OCI-LY3 (cell line): ENCODE measurements at regions not wholly inside any gene's neighbourhood (a gene's known extent, or its start where the extent isn't known, plus 50 kb on each side); places are given as distances from the start of the nearest gene placed in this dataset.

Source experiments
- CTCF ChIP-seq: fragments of 200-600, 300-600 bp; sonication (generic); IDR thresholded peaks from 2 replicates; pipeline ENCODE4 v1.5.1; 2014; ENCODE audit warnings: antibody characterized with exemption, low read length, low read depth
- EZH2phosphoT487 ChIP-seq: fragments of 200-600 bp; shearing (Covaris generic); IDR thresholded peaks from 2 replicates; pipeline ENCODE4 v1.6.1; 2018; ENCODE audit warnings: antibody characterized with exemption, mixed run types, low read depth

GRCh38 chr1:79398501-79398900 is 392.0 kb upstream of the ADGRL4 start:
- TF ChIP-seq CTCF, result no peak
- TF ChIP-seq EZH2phosphoT487, result no peak
